ENCODE measurements at regions not wholly inside any gene's neighbourhood (a gene's known extent, or its start where the extent isn't known, plus 50 kb on each side); places are given as distances from the start of the nearest gene placed in this dataset.

DNA sequence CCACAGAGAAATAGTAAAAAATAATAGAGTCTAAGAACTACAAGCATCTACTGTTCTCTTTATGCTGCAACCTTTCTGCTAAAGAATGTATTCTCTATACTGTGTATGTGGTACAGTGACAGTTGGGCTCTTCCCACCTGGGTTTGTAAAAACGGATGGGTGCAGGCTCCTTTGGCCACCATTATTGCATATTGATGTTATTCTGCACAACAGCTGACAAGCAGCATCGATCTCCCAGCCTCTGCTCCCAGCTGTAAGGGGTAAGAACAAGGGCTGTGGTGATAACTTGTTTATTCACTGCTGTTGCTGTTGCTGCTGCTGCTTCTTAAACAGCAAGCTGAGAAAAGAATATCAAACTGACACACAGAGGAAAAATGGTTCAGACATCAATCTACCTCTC lies 56.1 kb downstream of the KCNRG start:
- DNase-seq = no peak

GRCh38 chr13:50072676-50073075 lies 57.4 kb downstream of the KCNRG start:
- no peak for DNase-seq

DNA sequence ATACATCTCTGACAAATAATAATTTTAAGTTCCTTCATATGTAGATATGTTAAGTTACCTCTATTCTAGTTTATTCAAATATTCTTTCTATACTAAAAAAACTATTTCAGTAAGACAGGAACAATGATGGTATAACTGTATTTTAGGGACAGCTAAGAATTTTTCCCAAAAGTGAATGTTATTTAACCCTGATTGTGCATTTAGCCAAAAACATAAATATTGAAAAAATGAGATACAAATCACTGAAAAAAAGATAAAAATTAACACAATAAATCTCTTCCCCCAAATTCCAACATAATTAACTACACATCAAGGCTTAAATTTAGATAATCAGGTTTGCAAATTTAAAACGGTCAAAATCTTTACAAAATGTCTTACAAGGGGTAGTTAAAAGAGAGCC lies 58.1 kb downstream of the KCNRG start:
- DNase-seq = no peak

- no peak for DNase-seq
Observed at GRCh38 chr13:50074843-50075242, 59.6 kb downstream of the KCNRG start.

- DNase-seq = no peak
Observed at GRCh38 chr13:50075619-50076097, 60.4 kb downstream of the KCNRG start.

- DNase-seq = no peak
Observed at GRCh38 chr13:50077431-50077830, 62.2 kb downstream of the KCNRG start.

- DNase-seq = no peak
Observed at GRCh38 chr13:50078231-50078894, 63.1 kb downstream of the KCNRG start.

DNA sequence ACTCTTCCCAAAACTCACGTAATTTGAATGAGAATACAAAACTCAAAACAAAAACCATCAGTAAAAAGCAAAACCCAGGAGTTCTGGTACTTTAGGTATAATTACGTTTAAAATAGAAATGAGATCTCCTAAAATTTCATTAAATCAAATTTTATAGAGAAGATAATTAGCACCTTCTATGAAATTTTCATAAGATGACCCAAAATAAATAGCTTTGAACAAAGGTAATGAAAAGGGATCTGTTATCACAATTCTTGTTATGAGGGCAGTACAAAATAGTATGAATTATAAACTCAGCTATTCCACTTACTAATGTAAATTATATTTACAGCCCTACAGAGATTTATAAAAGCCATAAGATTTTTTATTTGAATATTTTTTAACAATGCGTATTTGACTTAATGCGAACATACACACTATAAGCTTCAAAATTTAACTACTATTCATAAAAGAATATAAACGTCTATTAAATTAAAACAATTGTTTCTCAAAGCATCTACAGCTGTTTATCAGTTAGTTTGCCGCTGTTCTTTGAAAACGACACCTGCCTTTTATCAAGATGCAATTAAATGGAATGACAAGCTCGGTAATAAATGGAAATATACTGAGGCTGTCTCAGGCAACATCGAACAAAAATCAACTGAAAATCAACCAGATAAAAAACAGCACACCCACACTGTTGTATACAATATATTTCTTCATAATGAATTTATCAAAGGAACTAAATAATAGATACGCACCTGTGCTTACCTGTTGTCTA lies 63.8 kb downstream of the KCNRG start:
- no peak for DNase-seq

- DNase-seq = no peak
Observed at GRCh38 chr13:50079655-50080202, 64.5 kb downstream of the KCNRG start.

GRCh38 chr13:50080203-50080910 lies 65.1 kb downstream of the KCNRG start:
- DNase-seq = peak; percentile 53

GRCh38 chr13:50080911-50081678 lies 65.9 kb downstream of the KCNRG start:
- peak; percentile 74 for DNase-seq

DNA sequence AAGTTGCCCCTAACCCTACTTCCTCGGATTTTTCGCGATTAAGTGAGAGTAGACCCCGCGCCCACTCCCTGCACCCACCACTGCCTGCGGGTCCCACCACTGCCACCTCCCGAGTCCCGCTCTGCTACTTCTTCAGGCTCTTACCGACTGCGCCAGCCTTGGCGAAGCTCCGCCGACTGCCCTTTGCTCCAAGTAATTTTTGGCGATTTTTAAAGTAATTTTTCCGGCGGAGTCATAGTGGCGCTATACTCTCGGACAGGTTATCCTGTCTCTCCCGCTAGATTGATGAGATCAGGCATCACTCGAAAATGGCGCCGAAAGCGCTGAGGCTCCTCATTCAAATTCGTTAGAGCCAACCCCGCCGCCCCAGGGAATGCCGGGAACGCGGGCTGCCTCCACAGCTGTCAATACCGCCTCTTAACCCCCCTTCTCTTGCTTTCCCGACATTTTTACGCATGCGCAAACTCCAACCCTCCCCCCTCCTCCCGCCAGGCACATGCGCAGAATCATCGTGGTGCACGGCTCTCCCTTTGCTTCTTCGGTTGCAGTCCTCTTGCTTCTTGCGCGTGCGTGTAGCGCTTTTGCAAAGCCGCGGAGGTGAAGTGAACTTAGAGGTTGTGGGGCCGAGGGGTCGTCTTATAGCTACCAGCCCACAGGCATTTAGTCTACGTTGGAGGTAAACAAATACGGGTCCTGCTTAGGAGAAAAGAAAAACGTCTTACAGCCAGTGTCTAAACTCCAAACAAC lies 66.6 kb downstream of the KCNRG start:
- peak; percentile 100 for DNase-seq

DNA sequence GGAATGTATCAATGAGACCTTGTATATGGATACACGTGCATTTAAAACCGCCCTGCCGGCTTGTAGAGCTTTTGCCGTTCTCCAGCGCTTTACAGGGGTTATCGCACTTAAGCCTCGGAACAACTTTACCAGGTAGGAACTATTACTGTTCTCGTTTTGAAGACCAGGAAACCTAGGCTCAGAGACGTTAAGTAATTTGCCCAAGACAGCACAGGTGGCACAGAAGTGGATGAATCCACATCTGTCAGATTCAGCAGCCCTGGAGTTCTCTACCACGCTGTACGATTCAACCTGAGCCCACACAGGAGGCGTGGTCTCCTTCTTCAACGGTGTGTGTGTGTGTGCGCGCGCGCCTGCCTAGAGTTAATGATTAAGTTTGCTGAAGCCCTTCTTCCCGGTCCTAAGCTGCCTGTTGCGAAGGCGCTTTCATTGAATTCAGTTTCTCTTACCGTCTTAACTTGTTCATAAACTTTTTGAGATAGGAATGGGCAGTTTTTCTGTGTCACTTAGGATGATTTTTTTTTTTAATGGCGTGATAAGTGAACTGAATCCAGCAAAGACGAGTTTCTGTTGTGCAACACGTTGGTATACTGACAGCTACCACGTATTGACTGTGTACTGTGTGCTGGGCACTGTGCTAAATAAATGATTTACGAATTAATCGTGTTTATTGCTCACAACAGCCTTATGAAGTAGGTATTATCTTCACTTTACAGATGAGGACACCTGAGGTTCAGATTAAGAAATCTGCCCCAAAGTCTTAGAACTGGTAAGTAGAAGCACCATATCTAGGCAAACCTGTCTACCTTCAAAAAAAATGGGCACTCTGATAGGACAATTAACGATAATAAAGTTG lies 67.4 kb downstream of the KCNRG start:
- DNase-seq = peak; percentile 92

- no peak for DNase-seq
Observed at GRCh38 chr13:50085063-50085462, 69.8 kb downstream of the KCNRG start.

- no peak for DNase-seq
Observed at GRCh38 chr13:50089633-50090032, 74.4 kb downstream of the KCNRG start.

- DNase-seq = no peak
Observed at GRCh38 chr13:50090211-50090610, 75.0 kb downstream of the KCNRG start.

GRCh38 chr13:50094615-50095293 lies 79.5 kb downstream of the KCNRG start:
- no peak for DNase-seq

DNA sequence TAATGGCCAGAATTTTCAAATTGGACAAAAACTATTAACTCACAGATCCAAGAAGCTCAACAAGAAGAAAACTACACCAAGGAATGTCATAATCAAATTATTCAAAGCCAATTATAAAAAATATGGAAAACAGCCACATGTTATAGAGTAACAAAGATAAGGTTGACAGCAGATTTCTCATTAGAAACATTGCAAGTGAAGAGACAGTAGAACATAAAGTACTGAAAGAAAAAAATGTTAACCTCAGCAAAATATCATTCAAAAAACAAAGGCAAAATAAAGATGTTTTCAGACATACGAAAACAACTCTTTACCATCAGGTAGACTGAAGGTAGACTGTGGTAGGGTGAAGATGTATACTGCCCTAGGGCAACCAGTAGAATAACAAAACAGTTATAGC lies 83.4 kb downstream of the KCNRG start:
- no peak for DNase-seq

DNA sequence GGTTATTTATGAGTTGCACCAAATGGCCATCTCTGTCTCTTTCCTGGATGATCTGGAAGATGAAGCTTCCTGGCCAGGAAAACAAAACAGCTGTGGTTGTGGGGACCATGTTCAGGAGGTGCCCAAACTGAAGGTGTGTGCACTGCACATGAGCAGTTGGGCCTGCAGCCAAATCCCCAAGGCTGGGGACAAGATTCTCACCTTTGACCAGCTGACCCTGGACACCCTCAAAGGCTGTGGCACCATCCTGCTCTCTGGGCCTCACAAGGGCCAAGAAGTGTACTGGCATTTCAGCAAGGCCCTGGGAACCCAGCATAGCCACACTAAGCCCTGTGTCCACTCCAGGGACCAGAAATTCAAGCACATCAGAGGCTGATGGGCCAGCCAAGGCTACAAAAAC lies 84.2 kb downstream of the KCNRG start:
- no peak for DNase-seq

DNA sequence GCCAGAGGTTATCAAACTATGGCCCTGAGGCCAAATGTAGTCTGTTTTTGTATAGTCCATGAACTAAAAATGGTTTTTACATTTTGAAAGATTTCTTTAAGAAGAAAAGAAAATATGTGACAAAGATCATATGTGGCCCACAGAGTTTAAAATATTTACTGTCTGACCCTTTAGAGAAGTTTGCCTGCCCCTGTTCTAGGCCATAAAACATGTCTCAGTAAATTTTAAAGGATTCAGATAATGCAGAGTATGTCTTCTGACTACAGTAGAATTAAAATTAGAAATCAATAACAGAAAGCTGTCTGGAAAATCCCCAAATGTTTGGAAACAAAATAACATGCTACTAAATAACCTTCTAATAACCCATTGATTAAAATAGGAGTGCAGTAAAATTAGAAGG lies 86.3 kb downstream of the KCNRG start:
- DNase-seq = no peak

Data from islet precursor cell (in vitro differentiated cells).